Astrocyte (in vitro differentiated cells and primary cell): ENCODE measurements at regions not wholly inside any gene's neighbourhood (a gene's known extent, or its start where the extent isn't known, plus 50 kb on each side); places are given as distances from the start of the nearest gene placed in this dataset.
"Not testable (repeated sequence)": the region's sequence is repeated elsewhere in the genome, so short reads cannot be mapped to it uniquely, and the experiment has no call there.

Experiments used
- DNase-seq: peaks from one replicate; pipeline ENCODE4 v3.0.0-alpha.2; 2010; ENCODE audit warnings: low read depth
- FAIRE-seq: peaks from 2 replicates; lab custom pipeline; 2011; peaks lifted over from hg19 to GRCh38; lab: Jason Lieb, UNC
- H2AFZ ChIP-seq: 2 replicates; pipeline ENCODE4 v1.6.0; 2012; ENCODE audit warnings: low read depth, low read length, inconsistent platforms
- H3K27ac ChIP-seq: 2 replicates; pipeline ENCODE4 v1.5.1; 2011; ENCODE audit warnings: low read depth, low read length, inconsistent platforms
- H3K27me3 ChIP-seq: 2 replicates; pipeline ENCODE4 v1.6.0; 2011; ENCODE audit warnings: low read length, inconsistent platforms; ENCODE audit not compliant: insufficient read depth
- H3K36me3 ChIP-seq: 2 replicates; pipeline ENCODE4 v1.5.1; 2011; ENCODE audit warnings: low read length, inconsistent platforms; ENCODE audit not compliant: insufficient read depth
- H3K4me1 ChIP-seq: 2 replicates; pipeline ENCODE4 v1.5.1; 2011; ENCODE audit warnings: low read length, inconsistent platforms; ENCODE audit not compliant: insufficient read depth
- H3K4me2 ChIP-seq: 2 replicates; pipeline ENCODE4 v1.6.0; 2012; ENCODE audit warnings: low read length, inconsistent platforms
- H3K4me3 ChIP-seq: 2 replicates; pipeline ENCODE4 v1.5.1; 2011; ENCODE audit warnings: low read depth, mild to moderate bottlenecking, low read length, inconsistent platforms; ENCODE audit not compliant: insufficient read depth
- H3K79me2 ChIP-seq: 2 replicates; pipeline ENCODE4 v1.6.0; 2012; ENCODE audit warnings: mild to moderate bottlenecking, low read length, inconsistent platforms; ENCODE audit not compliant: insufficient read depth
- H3K9ac ChIP-seq: 2 replicates; pipeline ENCODE4 v1.6.0; 2012; ENCODE audit warnings: mild to moderate bottlenecking, low read length, inconsistent platforms
- H3K9me3 ChIP-seq: 2 replicates; pipeline ENCODE4 v1.5.1; 2012; ENCODE audit warnings: low read depth, mild to moderate bottlenecking, low read length, inconsistent platforms; ENCODE audit not compliant: insufficient read depth
- H4K20me1 ChIP-seq: 2 replicates; pipeline ENCODE4 v1.6.0; 2012; ENCODE audit warnings: low read length, inconsistent platforms; ENCODE audit not compliant: insufficient read depth
- H3K27ac Mint-ChIP-seq: one replicate; pipeline ENCODE4 v1.8.0; 2021; ENCODE audit warnings: mild to moderate bottlenecking, mixed read lengths; ENCODE audit not compliant: unreplicated experiment
- H3K27me3 Mint-ChIP-seq: one replicate; pipeline ENCODE4 v1.8.0; 2021; ENCODE audit warnings: low read depth, mixed read lengths; ENCODE audit not compliant: unreplicated experiment
- H3K36me3 Mint-ChIP-seq: one replicate; pipeline ENCODE4 v1.8.0; 2021; ENCODE audit warnings: low read depth, mixed read lengths; ENCODE audit not compliant: unreplicated experiment
- H3K4me1 Mint-ChIP-seq: one replicate; pipeline ENCODE4 v1.8.0; 2021; ENCODE audit warnings: low read depth, mixed read lengths; ENCODE audit not compliant: unreplicated experiment
- H3K4me3 Mint-ChIP-seq: one replicate; pipeline ENCODE4 v1.8.0; 2021; ENCODE audit warnings: mild to moderate bottlenecking, moderate library complexity, mixed read lengths; ENCODE audit not compliant: unreplicated experiment
- H3K9me3 Mint-ChIP-seq: one replicate; pipeline ENCODE4 v1.8.0; 2021; ENCODE audit warnings: mild to moderate bottlenecking, mixed read lengths; ENCODE audit not compliant: unreplicated experiment
- CTCF ChIP-seq: IDR thresholded peaks from 2 replicates; pipeline ENCODE4 v1.5.1; 2011; ENCODE audit warnings: low read depth, mild to moderate bottlenecking, inconsistent platforms, low read length, moderate library complexity; ENCODE audit not compliant: insufficient read depth
- EZH2 ChIP-seq: IDR thresholded peaks from 2 replicates; pipeline ENCODE4 v1.6.1; 2012; ENCODE audit warnings: mild to moderate bottlenecking, low read length, inconsistent platforms; ENCODE audit not compliant: insufficient read depth

GRCh38 chr14:48193893-48194292 lies 518.5 kb upstream of the MDGA2 start:
- Mint-ChIP-seq H3K4me3 (no peak overlapping the region), H3K27ac (no peak overlapping the region), H3K36me3 (no peaks in the 10 kb centered on the region), H3K4me1 (no peaks in the 10 kb centered on the region), H3K9me3 (no peaks in the 10 kb centered on the region), H3K27me3 (no peaks in the 10 kb centered on the region)
- H3K27me3 ChIP-seq = no peaks in the 10 kb centered on the region
- TF ChIP-seq CTCF (no peak), EZH2 (no peak)
- no peaks in the 10 kb centered on the region for H4K20me1 ChIP-seq
- no peak overlapping the region for H3K4me3 ChIP-seq
- no peak overlapping the region for H3K9ac ChIP-seq
- no peak for DNase-seq
- H3K4me1 ChIP-seq = no peaks in the 10 kb centered on the region
- H3K27ac ChIP-seq = no peak overlapping the region
- H3K4me2 ChIP-seq = no peak overlapping the region
- no peak overlapping the region for H2AFZ ChIP-seq
- no peaks in the 10 kb centered on the region for H3K79me2 ChIP-seq
- H3K36me3 ChIP-seq = no peaks in the 10 kb centered on the region
- FAIRE-seq = no peak
- H3K9me3 ChIP-seq = no peaks in the 10 kb centered on the region

GRCh38 chr14:48149624-48150023 lies 474.2 kb upstream of the MDGA2 start:
- not testable (repeated sequence) for H3K36me3 Mint-ChIP-seq, H4K20me1 ChIP-seq, H3K4me3 Mint-ChIP-seq, DNase-seq, H3K4me3 ChIP-seq, H3K27me3 Mint-ChIP-seq, H3K4me1 ChIP-seq, H3K27ac ChIP-seq, FAIRE-seq, H3K4me1 Mint-ChIP-seq, H3K27ac Mint-ChIP-seq, H3K27me3 ChIP-seq, H3K9me3 Mint-ChIP-seq, H3K9ac ChIP-seq, H2AFZ ChIP-seq, H3K79me2 ChIP-seq, H3K9me3 ChIP-seq, H3K36me3 ChIP-seq, H3K4me2 ChIP-seq

- no peaks in the 10 kb centered on the region for H3K79me2 ChIP-seq
- no peaks in the 10 kb centered on the region for H4K20me1 ChIP-seq
- H2AFZ ChIP-seq = no peak overlapping the region
- Mint-ChIP-seq H3K9me3 (no peaks in the 10 kb centered on the region), H3K4me3 (no peak overlapping the region), H3K27me3 (no peaks in the 10 kb centered on the region), H3K4me1 (peaks cover 7% of the 10 kb centered on the region), H3K27ac (no peak overlapping the region), H3K36me3 (no peaks in the 10 kb centered on the region)
- no peaks in the 10 kb centered on the region for H3K9me3 ChIP-seq
- H3K27ac ChIP-seq = no peak overlapping the region
- no peak overlapping the region for H3K9ac ChIP-seq
- H3K4me3 ChIP-seq = no peak overlapping the region
- no peak overlapping the region for H3K4me2 ChIP-seq
- H3K36me3 ChIP-seq = no peaks in the 10 kb centered on the region
- no peak for DNase-seq
- no peaks in the 10 kb centered on the region for H3K4me1 ChIP-seq
- no peaks in the 10 kb centered on the region for H3K27me3 ChIP-seq
- no peak for TF ChIP-seq CTCF
- TF ChIP-seq EZH2 = no peak
- FAIRE-seq = no peak
These were observed 465.4 kb upstream of the MDGA2 start for GRCh38 chr14:48140804-48141203.
